ENCODE measurements at regions not wholly inside any gene's neighbourhood (a gene's known extent, or its start where the extent isn't known, plus 50 kb on each side); places are given as distances from the start of the nearest gene placed in this dataset.

DNA sequence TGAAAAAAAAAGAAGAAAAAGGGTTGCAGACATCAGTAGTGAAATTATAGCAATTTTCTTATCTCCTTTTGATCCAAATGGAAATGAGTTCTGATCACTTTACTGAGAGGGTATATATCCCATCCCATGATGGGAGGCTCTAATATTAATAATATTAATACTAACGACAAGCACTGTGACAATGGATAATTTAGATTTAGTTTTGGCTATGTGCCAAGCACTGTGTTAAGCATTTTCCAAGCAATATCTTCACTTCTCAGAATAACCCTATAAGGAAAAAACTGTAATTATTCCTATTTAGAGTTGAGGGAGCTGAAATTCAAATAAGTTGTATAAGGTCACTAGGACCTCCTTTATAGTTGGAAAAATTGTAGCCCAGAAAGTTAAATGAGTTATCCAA is 58.4 kb upstream of the ASTN2 start:
- H2BK15ac ChIP-seq (ENCODE audit: low read depth, low read length): no peak overlapping the region
- H2AK5ac ChIP-seq (ENCODE audit: insufficient read length, low read length): no peak overlapping the region
- H3K27me3 Mint-ChIP-seq (ENCODE audit: low read depth): peaks cover 5% of the 10 kb centered on the region; the same call in 1 of the 2 replicates
- no peak overlapping the region for H4K8ac ChIP-seq (replicated peaks; ENCODE audit: insufficient read length, low read depth, low read length)
- H2BK120ac ChIP-seq (ENCODE audit: low read depth, low read length, poor library complexity, severe bottlenecking): no peak overlapping the region
- no peaks in the 10 kb centered on the region for H3K36me3 Mint-ChIP-seq (ENCODE audit: insufficient read depth in 1 of 3, low read depth in 3 of 3)
- H3K4me1 ChIP-seq (ENCODE audit: insufficient read depth, low read length): no peaks in the 10 kb centered on the region
- no peaks in the 10 kb centered on the region for H3K79me1 ChIP-seq (ENCODE audit: insufficient read depth, low read depth, low read length, poor library complexity, severe bottlenecking)
- no peak overlapping the region for H3K56ac ChIP-seq (ENCODE audit: insufficient read length, low read depth, low read length)
- H3K27me3 ChIP-seq (ENCODE audit: insufficient read depth, low read length): no peaks in the 10 kb centered on the region
- H3K18ac ChIP-seq (ENCODE audit: insufficient read length, low read depth, low read length): no peak overlapping the region
- no peaks in the 10 kb centered on the region for H3K4me1 Mint-ChIP-seq
- H3T11ph ChIP-seq (ENCODE audit: low read length): no peak overlapping the region
- no peak overlapping the region for H3K27ac ChIP-seq (ENCODE audit: insufficient read length, low read depth, low read length)
- H3K9me3 ChIP-seq (ENCODE audit: control insufficient read depth, low read depth, low read length): no peaks in the 10 kb centered on the region
- DNase-seq: no peak
- no peak overlapping the region for H3K23ac ChIP-seq (ENCODE audit: insufficient read length, low read depth, low read length)
- H2BK5ac ChIP-seq (ENCODE audit: insufficient read length, low read length): no peak overlapping the region
- no peaks in the 10 kb centered on the region for H3K9me3 Mint-ChIP-seq
- H2BK20ac ChIP-seq (ENCODE audit: low read depth, low read length, poor library complexity, severe bottlenecking): no peak overlapping the region
- no peak overlapping the region for H2AFZ ChIP-seq (ENCODE audit: low read length)
- no peak overlapping the region for H3K4ac ChIP-seq (ENCODE audit: low read depth, low read length)
- H3K4me2 ChIP-seq (ENCODE audit: insufficient read depth, insufficient read length, low read length): no peak overlapping the region
- no peak overlapping the region for H3K4me3 Mint-ChIP-seq
- H4K91ac ChIP-seq (ENCODE audit: insufficient read length, low read depth, low read length): no peak overlapping the region
- H3K14ac ChIP-seq (ENCODE audit: insufficient read depth, low read length): no peak overlapping the region
- no peaks in the 10 kb centered on the region for H4K20me1 ChIP-seq (ENCODE audit: control insufficient read depth, insufficient read depth, insufficient read length)
- no peak overlapping the region for H4K5ac ChIP-seq (ENCODE audit: insufficient read length, low read depth, low read length)
- H3K9ac ChIP-seq (ENCODE audit: extremely low read depth, insufficient read length, low read length): no peak overlapping the region
- WGBS (ENCODE audit: extremely low coverage, insufficient read length, low lambda C conversion rate): no CpG with 5 or more reads among the region's 1 CpG
- no peak overlapping the region for H2BK12ac ChIP-seq (ENCODE audit: insufficient read length, low read depth, low read length)
- no peak overlapping the region for H3K27ac Mint-ChIP-seq
- no peaks in the 10 kb centered on the region for H3K79me2 ChIP-seq (ENCODE audit: insufficient read depth, low read length)
- TF ChIP-seq, protein P1, sequence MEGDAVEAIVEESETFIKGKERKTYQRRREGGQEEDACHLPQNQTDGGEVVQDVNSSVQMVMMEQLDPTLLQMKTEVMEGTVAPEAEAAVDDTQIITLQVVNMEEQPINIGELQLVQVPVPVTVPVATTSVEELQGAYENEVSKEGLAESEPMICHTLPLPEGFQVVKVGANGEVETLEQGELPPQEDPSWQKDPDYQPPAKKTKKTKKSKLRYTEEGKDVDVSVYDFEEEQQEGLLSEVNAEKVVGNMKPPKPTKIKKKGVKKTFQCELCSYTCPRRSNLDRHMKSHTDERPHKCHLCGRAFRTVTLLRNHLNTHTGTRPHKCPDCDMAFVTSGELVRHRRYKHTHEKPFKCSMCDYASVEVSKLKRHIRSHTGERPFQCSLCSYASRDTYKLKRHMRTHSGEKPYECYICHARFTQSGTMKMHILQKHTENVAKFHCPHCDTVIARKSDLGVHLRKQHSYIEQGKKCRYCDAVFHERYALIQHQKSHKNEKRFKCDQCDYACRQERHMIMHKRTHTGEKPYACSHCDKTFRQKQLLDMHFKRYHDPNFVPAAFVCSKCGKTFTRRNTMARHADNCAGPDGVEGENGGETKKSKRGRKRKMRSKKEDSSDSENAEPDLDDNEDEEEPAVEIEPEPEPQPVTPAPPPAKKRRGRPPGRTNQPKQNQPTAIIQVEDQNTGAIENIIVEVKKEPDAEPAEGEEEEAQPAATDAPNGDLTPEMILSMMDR (conservative IDR thresholded peaks at IDR 0.05): no peak
- no peaks in the 10 kb centered on the region for H3K23me2 ChIP-seq (ENCODE audit: insufficient read length, low read depth, low read length, poor library complexity, severe bottlenecking)
